HG03520 (cell line): ENCODE measurements at regions not wholly inside any gene's neighbourhood (a gene's known extent, or its start where the extent isn't known, plus 50 kb on each side); places are given as distances from the start of the nearest gene placed in this dataset.

Experiments used
- ATAC-seq: cut with Tn5 transposase; IDR thresholded peaks from one replicate; pipeline ENCODE4 v1.9.1; 2021; ENCODE audit warnings: mild to moderate bottlenecking, moderate library complexity; ENCODE audit not compliant: unreplicated experiment

DNA sequence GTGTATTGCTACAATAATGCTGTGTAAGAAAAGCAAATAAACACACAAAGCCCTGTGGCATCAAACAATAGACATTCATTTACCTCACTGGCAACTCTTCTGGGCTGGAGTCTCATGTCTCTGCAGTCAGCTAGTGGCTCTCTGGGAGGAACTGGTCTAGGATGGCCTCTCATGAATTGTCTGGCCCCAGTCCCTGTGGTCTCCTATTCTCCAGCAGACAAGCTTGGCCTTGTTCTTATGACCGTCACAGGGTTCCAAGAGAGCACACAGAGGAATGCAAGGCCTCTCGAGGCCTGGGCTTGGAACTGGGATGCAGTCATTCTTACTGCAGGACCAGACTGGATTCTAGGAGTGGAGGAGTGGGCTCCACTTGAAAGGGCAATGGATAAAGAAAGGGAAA is 141.2 kb upstream of the NTM start:
- no peak for ATAC-seq

DNA sequence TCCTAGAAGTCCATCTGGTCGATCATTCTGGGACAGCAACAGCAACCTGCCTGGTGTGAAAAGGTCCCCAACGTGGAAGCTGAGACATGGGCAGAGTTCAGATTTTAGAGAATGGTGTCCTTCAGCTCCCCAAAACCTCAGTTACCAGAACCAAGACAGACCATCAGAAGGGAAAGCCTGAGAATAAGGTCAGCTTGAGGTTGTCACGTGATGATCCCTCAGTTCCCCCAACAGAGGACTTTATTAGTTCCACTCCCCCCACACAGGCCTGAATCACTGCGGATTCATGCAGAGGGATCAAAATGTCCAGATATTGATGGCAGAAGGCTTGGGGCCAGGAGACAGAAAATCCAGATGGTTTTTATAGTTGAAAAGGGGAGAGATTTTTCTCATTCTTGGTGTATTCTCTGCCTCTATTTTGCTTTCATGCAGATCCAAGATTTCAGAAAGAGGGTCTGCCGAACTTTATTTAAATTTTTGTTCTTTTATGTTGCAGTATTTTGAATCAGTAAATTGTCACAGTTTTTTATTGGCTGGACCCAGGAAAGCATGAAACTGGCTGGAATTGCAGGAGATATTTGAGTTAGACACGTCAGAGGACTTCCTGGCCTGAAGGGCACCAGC is 139.0 kb upstream of the NTM start:
- ATAC-seq: no peak

DNA sequence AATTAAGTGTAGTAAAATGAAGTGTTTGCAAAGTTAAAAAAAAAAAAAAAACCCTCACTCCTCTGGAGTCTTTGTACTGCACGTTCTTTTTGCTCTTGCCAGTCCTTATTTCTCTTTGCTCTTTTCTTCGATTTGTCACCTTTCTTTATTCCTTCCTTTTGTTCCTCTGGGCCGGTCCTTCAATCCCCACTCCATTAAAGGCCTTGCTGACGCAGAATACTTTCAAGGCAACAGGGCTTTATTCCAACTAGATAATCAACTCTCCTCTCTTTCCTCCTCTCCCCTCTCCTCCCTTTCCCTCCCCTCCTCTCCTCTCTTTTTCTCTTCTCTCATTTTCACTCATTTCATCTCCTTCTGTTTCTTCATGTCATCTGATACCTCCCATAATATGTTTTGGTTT is 138.2 kb upstream of the NTM start:
- ATAC-seq: no peak

DNA sequence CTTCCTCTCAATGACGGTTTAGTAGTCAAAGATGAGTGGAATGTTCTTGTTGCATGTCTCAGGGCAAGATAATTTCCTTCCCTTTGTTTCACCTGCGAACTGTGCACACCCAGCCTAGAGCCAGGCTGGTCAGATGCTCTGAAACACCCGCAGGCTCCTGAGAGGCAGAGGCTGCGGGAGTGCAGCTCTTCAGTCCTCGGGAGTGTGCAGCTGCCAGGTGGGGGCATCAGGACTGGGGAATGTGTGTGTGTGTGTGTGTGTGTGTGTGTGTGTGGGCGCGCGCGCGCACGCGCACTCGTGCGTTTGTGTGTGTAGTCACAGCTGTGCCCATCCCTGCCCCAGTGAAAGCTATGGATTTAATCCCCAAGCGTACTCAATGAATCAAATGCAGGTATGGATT is 136.2 kb upstream of the NTM start:
- ATAC-seq: no peak

DNA sequence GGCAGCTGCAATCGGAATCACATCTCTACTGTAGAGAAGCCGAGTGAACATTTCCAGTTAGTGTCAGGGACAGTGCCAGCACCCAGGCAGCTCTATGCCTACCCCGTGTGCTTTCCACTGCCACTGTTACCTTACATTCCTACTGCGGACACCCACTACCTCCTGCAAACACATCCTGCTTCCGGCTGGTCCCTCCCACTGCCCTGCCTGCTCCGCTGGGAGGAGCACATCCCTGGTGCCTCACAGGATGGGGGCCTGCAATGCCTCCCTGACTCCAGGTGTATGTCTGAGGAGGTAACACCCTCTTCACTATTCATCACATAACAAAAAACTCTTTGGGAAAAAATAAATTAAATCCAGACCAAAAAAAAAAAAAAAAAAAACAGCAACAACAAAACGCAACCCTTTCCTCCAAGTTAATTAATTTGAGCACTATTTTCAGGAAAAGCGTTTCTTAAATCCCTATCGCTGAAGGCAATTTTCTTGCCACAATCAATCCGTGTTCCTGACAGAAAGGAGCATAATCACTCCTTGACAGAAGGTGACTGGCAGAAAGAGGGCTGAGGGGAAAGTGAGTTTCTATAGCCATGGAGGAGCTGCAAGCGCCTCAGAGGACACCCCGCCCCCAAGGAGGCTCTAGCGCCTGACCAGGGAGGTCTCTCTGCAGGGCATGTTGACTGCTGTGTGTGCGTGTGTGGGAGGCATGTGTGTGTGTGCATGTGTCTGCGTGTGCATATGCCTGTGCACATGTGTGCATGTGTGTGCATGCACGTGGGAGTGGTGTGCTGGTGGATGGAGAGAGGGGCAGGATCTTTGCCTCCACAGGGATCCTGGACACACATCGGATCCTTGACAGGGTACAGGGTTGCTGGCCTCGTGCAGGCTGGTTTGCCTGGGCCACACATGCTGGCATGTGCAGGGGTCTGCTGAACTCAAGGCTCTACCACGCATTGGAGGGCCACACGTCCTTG is 134.8 kb upstream of the NTM start:
- no peak for ATAC-seq

DNA sequence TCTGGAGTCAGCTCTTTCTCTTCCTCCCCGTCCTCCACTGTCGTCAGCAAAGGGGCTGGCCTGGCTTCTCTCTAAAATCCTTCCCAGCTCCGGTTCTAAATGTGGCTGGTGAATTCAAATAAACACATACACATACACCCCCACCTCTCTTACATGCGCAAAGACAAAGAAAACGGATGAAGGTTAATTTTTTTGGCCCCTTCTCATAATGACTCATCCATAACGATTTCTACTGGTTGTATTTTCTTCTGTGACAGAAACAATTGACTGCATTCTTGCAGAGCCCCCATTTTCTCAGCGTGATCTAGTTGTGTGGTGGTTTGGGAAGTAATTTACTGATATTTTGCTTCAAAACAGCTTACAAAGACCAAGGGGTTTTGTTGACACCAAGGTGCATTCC is 130.0 kb upstream of the NTM start:
- ATAC-seq: no peak

DNA sequence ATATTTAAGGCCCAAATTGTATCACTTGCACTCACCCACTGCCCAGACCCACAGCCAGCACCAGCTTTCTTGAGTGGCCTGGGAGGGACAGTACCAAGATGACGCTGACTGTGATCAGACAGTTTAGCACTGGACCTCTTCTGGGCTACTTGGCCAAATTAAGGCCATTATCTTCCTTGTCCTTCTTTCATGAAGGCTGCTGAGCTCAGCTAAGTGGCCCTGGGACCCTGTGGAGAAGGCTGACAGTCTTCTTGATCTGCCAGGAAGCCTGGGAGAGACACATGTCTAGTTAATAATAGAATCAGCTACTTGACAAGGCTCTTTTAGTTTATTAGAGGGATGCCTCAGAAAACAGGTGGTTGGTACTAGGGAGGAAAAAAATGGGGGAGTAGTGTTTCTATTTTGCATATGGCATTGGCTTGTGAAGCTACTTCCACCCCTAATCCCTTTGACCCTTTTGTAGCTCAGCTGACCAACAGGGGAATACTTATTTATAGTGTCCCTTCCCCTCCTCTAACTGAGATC is 127.9 kb upstream of the NTM start:
- ATAC-seq: no peak

DNA sequence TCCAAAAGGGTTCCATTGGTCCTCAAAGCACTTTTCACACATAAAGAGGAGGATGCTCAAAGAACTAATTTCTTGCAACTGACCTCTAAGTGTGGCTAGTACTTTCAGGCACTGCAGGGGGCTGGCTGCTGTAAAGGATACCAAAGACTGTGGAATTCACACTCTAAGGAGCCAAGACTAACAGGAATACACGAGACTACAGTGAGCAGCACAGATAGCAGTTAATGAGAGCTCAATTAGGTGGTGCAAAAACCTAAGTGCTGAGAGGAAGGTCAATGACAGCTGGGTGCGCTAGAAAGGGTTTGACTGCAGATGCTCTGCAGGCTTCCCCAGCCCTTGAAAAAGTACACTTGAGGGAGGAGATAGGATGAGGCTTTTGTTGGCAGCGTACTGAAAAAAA is 124.3 kb upstream of the NTM start:
- ATAC-seq: no peak

DNA sequence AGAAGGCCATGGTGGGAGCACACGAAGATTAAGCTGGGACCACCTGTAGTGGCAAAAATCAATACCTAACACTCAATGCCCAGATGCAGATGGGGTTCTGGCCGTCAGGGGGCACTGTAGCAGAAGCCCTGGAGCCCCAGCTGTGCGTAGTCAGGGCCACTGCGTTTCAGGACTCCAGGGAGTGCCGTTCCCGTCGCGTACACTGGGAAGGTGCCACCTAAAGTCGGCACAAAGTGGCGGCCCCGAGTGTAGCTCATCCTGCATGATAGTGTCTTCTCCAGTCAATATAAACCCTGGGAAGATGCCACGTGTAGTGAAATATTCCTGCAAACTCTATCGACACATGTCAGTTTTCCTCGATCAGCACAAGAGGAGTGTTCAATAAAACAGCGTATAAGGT is 123.8 kb upstream of the NTM start:
- no peak for ATAC-seq

DNA sequence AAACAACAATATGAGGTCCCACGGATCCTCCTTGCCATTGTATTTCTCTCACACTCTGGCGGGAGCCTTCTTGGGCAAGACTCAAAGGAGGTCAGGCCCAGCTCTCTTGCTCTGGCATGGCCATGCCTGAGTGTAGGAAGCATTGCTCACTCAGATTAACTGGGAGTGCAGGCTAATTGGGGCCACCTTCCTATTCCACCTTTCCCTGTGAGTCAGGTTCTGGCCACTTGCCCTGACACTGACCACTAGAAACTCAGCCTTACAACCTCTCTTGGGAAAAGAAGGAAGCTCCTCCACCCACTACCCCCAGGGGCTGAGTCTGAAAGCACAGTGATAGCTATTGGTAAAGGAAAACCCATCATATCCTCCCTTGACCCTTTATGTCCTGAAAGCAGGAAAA is 121.8 kb upstream of the NTM start:
- ATAC-seq: no peak

DNA sequence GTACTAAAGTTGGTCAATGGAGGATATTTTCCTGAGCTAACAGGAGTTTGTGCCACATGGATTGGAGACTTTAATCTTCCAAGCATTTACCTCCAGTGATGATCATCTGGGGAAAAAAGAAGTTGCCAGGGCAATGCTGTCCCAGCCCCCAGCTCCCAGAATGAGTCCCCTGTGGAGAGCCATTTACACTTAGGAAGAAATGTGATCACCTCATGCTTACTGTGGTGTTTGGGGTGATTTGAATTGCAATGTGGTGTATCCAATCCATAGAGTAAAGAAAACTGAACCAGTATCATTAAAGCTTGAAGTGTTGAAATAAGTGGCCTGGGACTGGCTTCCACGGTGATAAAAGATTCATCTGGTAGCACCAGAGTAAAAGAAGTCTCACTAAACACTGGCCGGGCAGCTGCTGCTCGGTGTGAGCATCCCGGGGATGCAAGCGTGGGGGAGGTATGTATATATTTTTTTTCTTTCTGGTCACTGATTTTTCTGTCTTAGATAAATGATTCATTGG is 117.2 kb upstream of the NTM start:
- ATAC-seq: no peak

DNA sequence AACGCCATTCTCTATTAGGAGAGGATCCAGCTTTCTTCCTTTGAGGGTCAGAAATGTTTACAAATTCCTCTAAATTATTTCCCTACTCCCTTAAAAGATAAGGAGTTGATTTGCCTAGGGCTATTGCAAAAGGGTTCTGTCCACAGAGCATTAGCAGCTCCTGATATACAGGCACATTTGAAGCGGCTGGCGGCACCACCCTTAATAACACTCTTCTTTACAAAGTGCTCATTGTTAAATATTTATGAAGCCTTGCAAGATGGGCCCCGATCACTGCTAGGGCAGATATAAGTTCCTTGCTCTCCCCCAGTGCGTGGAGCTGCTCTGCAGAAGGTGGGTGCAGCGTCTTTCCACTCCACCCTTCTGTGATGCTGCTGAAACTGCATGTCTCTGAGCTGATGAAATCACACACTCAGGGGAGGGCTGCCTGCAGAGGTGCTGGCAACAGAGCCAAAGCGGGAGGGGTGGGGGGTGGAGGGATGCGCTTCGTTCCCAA is 116.7 kb upstream of the NTM start:
- no peak for ATAC-seq

DNA sequence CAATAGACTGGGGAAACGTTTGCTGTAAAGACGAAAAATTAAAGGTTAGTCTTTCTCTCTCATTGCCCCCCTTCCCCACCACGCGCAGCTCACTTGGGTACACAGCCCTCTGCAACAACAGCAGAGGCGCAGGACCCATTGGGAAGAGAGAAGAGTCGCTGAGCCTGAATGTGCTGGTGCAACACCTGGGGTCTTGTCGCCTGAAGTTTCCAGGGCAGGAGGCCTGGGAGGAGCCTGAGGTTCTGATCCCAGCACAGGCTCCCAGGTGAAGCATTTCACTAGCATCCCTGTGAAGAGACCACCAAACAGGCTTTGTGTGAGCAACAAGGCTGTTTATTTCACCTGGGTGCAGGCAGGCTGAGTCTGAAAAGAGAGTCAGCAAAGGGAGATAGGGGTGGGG is 116.2 kb upstream of the NTM start:
- no peak for ATAC-seq

DNA sequence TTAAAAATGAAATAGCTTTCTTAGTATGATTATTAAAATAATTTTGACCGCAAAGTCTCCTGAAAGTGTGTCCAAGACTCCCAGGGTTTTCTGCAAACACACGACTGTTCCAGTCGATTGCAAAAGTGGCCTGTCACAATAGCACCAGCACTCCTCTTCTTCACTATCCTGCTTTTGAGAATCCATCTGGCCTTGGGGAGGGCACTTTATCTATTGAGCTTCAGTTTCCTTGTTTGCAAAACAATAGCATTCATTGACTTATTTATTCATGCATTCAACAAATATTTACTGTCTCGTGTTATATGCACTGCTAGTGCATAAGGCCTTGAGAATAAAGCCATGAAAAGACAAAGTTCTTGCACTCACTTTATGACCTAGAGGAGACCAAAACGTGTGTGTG is 96.2 kb upstream of the NTM start:
- ATAC-seq: no peak

DNA sequence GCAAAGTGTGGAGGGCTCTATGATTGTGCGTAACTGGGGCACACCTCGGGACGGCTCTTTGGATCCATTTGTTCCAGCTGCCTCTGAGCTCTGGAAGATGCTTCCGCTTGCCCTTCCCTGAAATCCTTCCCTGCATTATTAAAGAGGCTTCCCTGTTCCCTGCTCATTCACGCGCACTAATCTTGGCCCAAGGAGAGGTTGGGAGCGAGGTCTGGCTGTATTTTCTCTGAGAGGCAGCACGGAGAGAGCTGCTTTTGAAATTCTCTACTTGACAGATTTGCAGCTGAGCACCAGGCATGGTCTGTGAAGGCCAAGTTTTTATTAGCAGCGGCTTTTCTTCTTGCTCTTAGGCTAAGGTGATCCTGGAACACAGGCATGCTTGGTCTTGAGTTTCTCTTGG is 94.8 kb upstream of the NTM start:
- no peak for ATAC-seq

DNA sequence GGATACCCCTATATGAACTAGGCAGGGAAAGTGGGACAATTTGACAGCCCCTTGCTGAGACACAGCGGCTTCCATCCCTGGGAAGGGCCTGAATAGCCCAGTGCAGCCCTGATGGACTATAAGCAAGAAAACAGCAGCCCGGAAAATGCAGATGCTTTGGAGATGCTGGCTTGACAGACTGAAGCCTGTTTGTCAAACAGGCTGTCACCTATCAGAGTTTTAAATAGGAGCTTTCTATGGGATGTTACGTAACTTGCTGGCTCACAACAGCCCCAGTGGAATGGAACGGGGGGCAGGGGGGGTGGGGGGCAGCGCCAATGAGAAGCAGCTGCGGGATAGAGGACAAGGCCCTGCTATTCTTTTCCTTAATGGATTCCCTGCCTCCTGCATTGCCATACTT is 91.9 kb upstream of the NTM start:
- ATAC-seq: no peak

DNA sequence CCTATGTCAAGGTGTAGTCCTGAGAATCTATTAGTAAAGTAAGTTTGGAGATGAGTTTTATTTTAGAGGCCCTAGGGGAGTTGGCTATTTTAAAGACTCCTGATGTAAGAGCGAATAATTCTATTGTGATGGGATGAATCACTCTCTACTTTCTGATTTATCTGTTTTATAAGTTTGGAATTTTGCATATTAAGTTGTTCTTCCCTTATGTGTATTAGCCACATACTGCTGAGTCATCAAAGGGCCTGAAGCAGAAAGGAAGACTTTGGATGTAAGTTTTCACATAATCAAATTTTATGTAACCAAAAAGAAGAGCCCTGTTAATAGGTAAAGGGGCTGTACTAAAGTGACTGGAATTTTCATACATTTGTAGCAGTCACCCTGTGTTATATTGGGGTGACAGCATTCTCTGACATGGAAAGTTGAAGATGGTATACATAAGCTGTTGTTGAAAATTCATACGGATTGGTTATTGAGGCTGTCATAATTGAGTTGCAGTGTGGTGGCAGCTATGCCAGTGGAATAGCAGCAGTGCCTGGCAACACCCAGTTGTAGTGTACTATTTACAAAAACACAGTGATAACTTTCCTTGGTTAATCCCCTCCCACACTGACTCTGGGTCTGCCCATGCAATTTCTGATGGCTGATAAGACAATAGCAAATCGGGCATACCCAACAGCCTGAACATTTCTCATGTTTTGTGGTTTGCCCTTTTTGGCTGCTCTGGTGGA is 90.6 kb upstream of the NTM start:
- no peak for ATAC-seq

DNA sequence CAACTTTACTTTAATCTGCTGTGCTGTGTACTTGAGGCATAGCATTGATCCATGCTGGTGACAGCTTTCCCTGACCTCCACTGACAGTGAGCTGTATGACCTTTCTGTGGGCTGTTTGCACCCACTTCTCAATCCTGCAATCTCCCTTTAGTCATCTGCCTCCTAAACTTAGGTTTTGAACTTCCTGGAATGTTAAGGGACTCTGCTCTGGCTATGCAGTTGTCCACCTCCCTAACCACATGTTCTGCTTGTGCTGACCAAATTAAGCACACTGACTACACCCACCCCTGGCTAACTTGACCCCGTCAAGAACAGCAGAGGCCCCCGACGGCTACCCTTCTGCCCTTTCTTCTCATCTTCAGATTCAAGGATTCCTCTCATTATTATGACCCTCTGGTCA is 89.1 kb upstream of the NTM start:
- no peak for ATAC-seq

DNA sequence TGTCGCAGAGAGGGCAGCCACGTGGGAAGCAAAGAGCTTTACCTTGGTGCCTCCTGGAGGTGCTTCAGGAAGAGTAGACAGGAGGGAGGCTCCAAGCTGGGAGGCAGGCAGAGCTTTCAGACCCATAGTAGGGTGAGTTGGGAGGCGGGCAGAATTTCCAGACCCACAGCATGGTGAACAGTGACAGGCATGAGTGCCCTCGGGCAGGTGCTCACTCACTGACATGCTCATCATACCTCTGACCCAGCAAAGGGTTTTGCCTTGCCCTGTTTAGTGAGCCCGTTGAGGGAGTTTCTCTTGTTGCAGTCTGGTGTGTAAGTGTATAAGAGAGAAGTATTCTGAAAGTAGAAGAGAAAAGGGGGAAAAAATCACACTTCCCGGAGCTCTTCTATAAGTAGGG is 86.4 kb upstream of the NTM start:
- no peak for ATAC-seq

DNA sequence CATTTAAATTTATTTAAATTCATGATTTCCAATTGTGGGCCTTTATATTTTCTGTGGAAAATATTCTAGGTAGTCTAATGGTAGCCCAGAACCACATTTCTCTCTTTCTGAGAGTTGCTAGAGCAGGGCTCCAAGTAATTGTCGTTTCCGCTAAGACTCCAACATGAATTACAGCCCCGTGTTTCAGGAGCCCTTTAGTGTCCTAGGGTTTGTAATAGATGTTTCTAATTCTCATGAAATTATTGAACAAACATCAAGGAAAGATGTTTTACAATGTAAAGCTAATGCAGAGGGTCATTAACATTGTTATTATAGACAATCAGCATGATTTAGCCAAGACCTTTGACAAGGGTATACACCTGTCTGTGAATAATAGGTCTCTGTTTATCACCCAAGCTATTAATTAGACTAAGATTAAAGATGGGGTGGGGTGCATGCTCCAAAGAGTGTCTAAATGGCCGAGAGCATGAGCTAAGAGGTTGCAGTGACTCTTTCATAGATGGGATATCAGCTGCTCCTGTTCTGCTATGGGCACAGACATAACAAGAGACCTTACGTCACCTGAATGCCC is 81.8 kb upstream of the NTM start:
- no peak for ATAC-seq

DNA sequence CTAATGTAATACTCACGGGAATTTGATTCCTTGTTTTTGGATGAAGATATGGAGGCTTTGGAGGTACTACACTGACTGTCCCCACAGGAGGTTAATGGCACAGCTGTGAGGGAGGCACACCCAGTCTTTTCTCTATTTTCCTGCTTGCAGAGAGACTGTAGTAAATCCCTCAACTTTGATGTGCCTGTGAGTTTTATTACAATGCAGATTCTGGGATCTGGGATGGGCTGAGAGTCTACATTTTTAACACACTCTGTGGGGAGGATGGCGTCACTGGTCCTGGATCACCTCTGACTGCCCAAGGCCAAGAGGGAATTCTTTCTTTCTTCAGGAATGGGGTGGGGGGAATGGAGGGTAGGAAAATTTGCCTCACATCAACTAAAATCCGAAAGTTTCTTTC is 80.2 kb upstream of the NTM start:
- ATAC-seq: no peak
